Hepatocyte (in vitro differentiated cells): ENCODE measurements at regions not wholly inside any gene's neighbourhood (a gene's known extent, or its start where the extent isn't known, plus 50 kb on each side); places are given as distances from the start of the nearest gene placed in this dataset.

ENCODE experiments used
- DNase-seq: peaks from one replicate; pipeline ENCODE4 v3.0.0-alpha.2; 2016; ENCODE audit warnings: low spot score
- H2AFZ ChIP-seq: fragments of 200-600 bp; sonication (generic); 2 replicates; pipeline ENCODE4 v1.6.0; 2016; ENCODE audit warnings: antibody characterized with exemption, mild to moderate bottlenecking
- H3K27ac ChIP-seq: fragments of 200-600 bp; sonication (generic); 2 replicates; pipeline ENCODE4 v1.5.1; 2016; ENCODE audit warnings: mild to moderate bottlenecking
- H3K27me3 ChIP-seq: fragments of 200-600 bp; sonication (generic); 2 replicates; pipeline ENCODE4 v1.6.1; 2016
- H3K36me3 ChIP-seq: fragments of 200-600 bp; sonication (generic); replicated peaks from 2 replicates; pipeline ENCODE4 v1.5.1; 2016; ENCODE audit warnings: low read depth; ENCODE audit not compliant: insufficient read depth
- H3K4me1 ChIP-seq: fragments of 200-600 bp; sonication (generic); 2 replicates; pipeline ENCODE4 v1.5.1; 2016; ENCODE audit warnings: mild to moderate bottlenecking, moderate library complexity; ENCODE audit not compliant: insufficient read depth
- H3K4me2 ChIP-seq: fragments of 200-600 bp; sonication (generic); 2 replicates; pipeline ENCODE4 v1.6.0; 2016
- H3K4me3 ChIP-seq: fragments of 200-600 bp; sonication (generic); 2 replicates; pipeline ENCODE4 v1.5.1; 2016; ENCODE audit warnings: mild to moderate bottlenecking
- H3K79me2 ChIP-seq: fragments of 200-600 bp; sonication (generic); 2 replicates; pipeline ENCODE4 v1.6.0; 2017; ENCODE audit warnings: mild to moderate bottlenecking
- H3K9me2 ChIP-seq: fragments of 200-600 bp; sonication (generic); replicated peaks from 2 replicates; pipeline ENCODE4 v1.6.0; 2017; ENCODE audit warnings: mild to moderate bottlenecking; ENCODE audit not compliant: insufficient read depth
- H3K9me3 ChIP-seq: fragments of 200-600 bp; sonication (generic); 2 replicates; pipeline ENCODE4 v1.5.1; 2016; ENCODE audit warnings: low read depth, mild to moderate bottlenecking
- H4K20me1 ChIP-seq: fragments of 200-600 bp; sonication (generic); 2 replicates; pipeline ENCODE4 v1.6.0; 2016; ENCODE audit warnings: mild to moderate bottlenecking; ENCODE audit not compliant: insufficient read depth, poor library complexity, severe bottlenecking
- EZH2 ChIP-seq: fragments of 200-600 bp; sonication (generic); IDR thresholded peaks from 2 replicates; pipeline ENCODE4 v1.6.1; 2016; ENCODE audit warnings: antibody characterized with exemption, mild to moderate bottlenecking, borderline replicate concordance
- EZH2phosphoT487 ChIP-seq: fragments of 200-600 bp; sonication (generic); IDR thresholded peaks from one replicate; pipeline ENCODE4 v1.6.1; 2018; ENCODE audit warnings: antibody characterized with exemption, mild to moderate bottlenecking, low read depth, moderate library complexity; ENCODE audit not compliant: unreplicated experiment, severe bottlenecking
- WGBS: methylation state at CpG from one replicate; pipeline ENCODE4 v1.1.6; 2016; ENCODE audit warnings: low lambda C conversion rate; ENCODE audit errors: missing lambda C conversion rate; 5-methylcytosine and 5-hydroxymethylcytosine counted together
- TF ChIP-seq, protein P1 (sequence below): fragments of 200-600 bp; sonication (generic); IDR thresholded peaks from 2 replicates; pipeline ENCODE4 v1.5.1; 2016; ENCODE audit warnings: antibody characterized with exemption, mild to moderate bottlenecking; ENCODE audit not compliant: poor library complexity

DNA sequence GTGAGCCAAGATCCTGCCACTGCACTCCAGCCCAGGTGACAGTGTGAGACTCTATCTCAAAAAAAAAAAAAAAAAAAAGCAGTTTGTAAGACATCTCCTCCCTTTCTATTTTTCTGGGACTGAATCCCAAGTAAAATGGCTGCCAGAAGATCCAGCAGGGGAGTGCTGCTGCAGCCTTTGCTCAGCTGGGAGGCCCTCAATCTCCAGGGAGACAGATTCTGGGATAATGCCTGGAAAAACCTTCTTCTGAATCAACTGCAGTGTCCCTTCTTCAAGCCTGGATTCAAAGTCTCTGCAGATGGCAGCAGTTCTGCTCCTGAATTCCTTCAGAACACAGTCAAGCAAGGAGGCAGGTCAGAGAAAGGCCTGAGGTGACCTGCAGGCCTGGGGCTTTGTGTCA, 191.0 kb upstream of the NRIP1 start:
- no peaks in the 10 kb centered on the region for H3K27me3 ChIP-seq
- H4K20me1 ChIP-seq = no peaks in the 10 kb centered on the region
- no peaks in the 10 kb centered on the region for H3K9me2 ChIP-seq
- DNase-seq = no peak
- no peaks in the 10 kb centered on the region for H3K4me1 ChIP-seq
- H2AFZ ChIP-seq = no peak overlapping the region
- H3K4me2 ChIP-seq = no peak overlapping the region
- H3K9me3 ChIP-seq = no peaks in the 10 kb centered on the region
- H3K27ac ChIP-seq = no peak overlapping the region
- no peak for TF ChIP-seq EZH2
- TF ChIP-seq, protein P1, sequence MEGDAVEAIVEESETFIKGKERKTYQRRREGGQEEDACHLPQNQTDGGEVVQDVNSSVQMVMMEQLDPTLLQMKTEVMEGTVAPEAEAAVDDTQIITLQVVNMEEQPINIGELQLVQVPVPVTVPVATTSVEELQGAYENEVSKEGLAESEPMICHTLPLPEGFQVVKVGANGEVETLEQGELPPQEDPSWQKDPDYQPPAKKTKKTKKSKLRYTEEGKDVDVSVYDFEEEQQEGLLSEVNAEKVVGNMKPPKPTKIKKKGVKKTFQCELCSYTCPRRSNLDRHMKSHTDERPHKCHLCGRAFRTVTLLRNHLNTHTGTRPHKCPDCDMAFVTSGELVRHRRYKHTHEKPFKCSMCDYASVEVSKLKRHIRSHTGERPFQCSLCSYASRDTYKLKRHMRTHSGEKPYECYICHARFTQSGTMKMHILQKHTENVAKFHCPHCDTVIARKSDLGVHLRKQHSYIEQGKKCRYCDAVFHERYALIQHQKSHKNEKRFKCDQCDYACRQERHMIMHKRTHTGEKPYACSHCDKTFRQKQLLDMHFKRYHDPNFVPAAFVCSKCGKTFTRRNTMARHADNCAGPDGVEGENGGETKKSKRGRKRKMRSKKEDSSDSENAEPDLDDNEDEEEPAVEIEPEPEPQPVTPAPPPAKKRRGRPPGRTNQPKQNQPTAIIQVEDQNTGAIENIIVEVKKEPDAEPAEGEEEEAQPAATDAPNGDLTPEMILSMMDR = no peak
- no peaks in the 10 kb centered on the region for H3K79me2 ChIP-seq
- H3K4me3 ChIP-seq = no peak overlapping the region
- H3K36me3 ChIP-seq = no peaks in the 10 kb centered on the region

DNA sequence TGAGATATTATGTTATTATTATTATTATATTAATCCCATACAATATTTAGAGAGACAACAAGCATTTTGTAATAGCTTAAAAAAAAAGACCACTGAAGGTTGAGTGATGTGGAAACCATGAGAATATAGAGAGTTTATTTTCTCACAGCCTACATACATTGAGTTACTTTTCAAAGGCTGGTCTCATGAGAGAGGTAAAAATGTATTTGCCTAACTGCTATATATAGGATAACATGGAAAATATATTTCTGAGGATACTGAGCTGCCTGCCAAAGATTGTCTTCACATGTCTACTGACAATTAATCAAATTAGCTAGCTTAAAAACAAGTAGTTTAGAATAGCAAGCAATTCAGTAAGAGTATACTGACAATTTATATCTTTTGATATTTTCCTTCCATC, 192.2 kb upstream of the NRIP1 start:
- no peaks in the 10 kb centered on the region for H3K9me3 ChIP-seq
- H2AFZ ChIP-seq = no peak overlapping the region
- H4K20me1 ChIP-seq = no peaks in the 10 kb centered on the region
- no peak overlapping the region for H3K4me3 ChIP-seq
- H3K9me2 ChIP-seq = no peaks in the 10 kb centered on the region
- no peaks in the 10 kb centered on the region for H3K79me2 ChIP-seq
- H3K27me3 ChIP-seq = no peaks in the 10 kb centered on the region
- H3K4me1 ChIP-seq = no peaks in the 10 kb centered on the region
- TF ChIP-seq EZH2phosphoT487 (no peak), EZH2 (no peak)
- TF ChIP-seq, protein P1 = no peak
- no peak for DNase-seq
- H3K4me2 ChIP-seq = no peak overlapping the region
- H3K36me3 ChIP-seq = no peaks in the 10 kb centered on the region
- H3K27ac ChIP-seq = no peak overlapping the region

DNA sequence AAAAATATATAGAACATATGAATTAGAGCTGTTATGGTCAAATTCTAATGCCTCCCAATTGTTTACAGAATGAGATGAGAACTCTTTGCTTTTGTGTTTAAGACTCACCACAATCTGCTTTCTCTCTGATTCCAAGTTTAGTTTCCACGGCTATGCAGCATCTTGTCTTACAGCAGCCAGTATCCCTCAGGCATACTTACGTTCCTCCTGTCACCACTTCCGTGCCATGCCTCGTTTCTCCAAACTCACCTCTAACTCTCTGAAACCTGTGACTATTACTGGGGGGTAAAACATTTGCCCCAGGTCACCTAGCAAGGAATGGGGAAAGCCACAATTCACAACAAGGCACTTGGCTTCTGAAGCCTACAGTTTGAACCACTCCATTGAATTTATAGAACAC, 192.8 kb upstream of the NRIP1 start:
- H2AFZ ChIP-seq = no peak overlapping the region
- TF ChIP-seq EZH2 (no peak), EZH2phosphoT487 (no peak)
- TF ChIP-seq, protein P1 = no peak
- WGBS = 61% methylated on average over 4 of the region's 4 CpGs

DNA sequence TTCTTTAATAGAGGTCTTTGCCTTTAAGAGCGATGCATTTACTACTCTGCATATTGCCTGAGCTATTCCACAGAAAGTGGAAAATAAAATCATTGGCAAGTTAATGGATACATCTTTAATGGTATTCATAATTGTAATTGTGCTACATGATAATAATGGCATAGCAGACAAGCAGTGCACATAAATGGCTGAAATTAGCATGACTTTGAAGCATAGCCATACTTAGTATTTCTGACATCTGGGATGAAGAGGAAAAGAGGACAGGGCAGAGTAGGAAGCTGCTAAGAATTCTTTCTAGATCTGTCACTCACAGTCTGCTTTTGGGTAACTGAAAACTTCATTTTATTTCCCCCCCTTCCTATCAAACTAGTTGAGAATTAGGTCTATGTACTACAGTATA, 195.0 kb upstream of the NRIP1 start:
- no peak overlapping the region for H2AFZ ChIP-seq
- H3K36me3 ChIP-seq = no peaks in the 10 kb centered on the region
- H4K20me1 ChIP-seq = no peaks in the 10 kb centered on the region
- no peak overlapping the region for H3K4me3 ChIP-seq
- no peak for DNase-seq
- H3K4me2 ChIP-seq = no peak overlapping the region
- no peaks in the 10 kb centered on the region for H3K9me3 ChIP-seq
- TF ChIP-seq, protein P1 = no peak
- no peak for TF ChIP-seq EZH2
- TF ChIP-seq EZH2phosphoT487 = no peak
- no peaks in the 10 kb centered on the region for H3K9me2 ChIP-seq
- H3K79me2 ChIP-seq = no peaks in the 10 kb centered on the region
- no peak overlapping the region for H3K27ac ChIP-seq
- no peaks in the 10 kb centered on the region for H3K27me3 ChIP-seq
- H3K4me1 ChIP-seq = no peaks in the 10 kb centered on the region
- 97% methylated on average over 1 of the region's 1 CpG for WGBS

More for the DNA sequence above, 192.8 kb upstream of the NRIP1 start:
- H3K4me1 ChIP-seq = no peaks in the 10 kb centered on the region
- no peak overlapping the region for H3K27ac ChIP-seq
- no peak overlapping the region for H3K4me3 ChIP-seq
- no peaks in the 10 kb centered on the region for H3K27me3 ChIP-seq
- no peak for DNase-seq
- no peaks in the 10 kb centered on the region for H3K79me2 ChIP-seq
- no peaks in the 10 kb centered on the region for H3K9me2 ChIP-seq
- H4K20me1 ChIP-seq = no peaks in the 10 kb centered on the region
- no peak overlapping the region for H3K4me2 ChIP-seq
- H3K36me3 ChIP-seq = no peaks in the 10 kb centered on the region
- H3K9me3 ChIP-seq = no peaks in the 10 kb centered on the region
